HG02642 (cell line): ENCODE measurements at regions not wholly inside any gene's neighbourhood (a gene's known extent, or its start where the extent isn't known, plus 50 kb on each side); places are given as distances from the start of the nearest gene placed in this dataset.
"Not testable (repeated sequence)": the region's sequence is repeated elsewhere in the genome, so short reads cannot be mapped to it uniquely, and the experiment has no call there.

Experiments used
- ATAC-seq: cut with Tn5 transposase; IDR thresholded peaks from one replicate; pipeline ENCODE4 v1.9.1; 2021; ENCODE audit warnings: mild to moderate bottlenecking; ENCODE audit not compliant: unreplicated experiment, poor library complexity

DNA sequence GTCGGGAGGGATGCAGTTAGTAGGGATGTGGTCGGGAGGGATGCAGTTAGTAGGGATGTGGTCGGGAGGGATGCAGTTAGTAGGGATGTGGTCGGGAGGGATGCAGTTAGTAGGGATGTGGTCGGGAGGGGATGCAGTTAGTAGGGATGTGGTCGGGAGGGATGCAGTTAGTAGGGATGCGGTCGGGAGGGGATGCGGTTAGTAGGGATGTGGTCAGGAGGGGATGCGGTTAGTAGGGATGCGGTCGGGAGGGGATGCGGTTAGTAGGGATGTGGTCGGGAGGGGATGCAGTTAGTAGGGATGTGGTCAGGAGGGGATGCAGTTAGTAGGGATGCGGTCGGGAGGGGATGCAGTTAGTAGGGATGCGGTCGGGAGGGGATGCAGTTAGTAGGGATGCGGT lies 96.2 kb downstream of the BDH1 start:
- ATAC-seq, result not testable (repeated sequence)

- no peak for ATAC-seq
Measured at GRCh38 chr3:197458906-197459470, 96.8 kb downstream of the BDH1 start.

DNA sequence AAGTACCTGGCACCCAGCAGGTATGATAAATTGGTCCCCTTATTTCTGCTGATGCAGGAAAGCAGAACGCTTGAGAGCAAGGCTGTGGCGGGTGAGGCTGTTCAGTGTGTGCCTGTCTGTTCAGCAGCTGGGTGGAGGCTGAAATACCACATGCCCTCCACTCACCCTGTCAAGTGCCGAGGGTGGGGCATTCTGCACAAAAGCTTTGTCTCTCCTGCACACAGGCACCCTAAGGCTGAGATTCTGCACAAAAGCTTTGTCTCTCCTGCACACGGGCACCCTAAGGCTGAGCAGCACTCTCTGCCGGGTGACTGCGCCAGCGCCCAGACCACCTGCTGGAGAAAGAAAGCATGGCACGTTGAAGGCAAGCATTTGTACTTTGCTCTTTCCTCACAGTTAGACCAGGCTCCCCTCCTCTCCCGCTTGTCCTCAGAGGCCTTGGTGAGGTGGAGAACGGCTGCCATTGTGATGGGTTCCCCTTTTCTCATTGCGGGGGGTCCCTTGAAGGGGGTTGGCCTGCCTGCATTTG lies 97.5 kb downstream of the BDH1 start:
- peak; percentile 55 for ATAC-seq

GRCh38 chr3:197456261-197457091 lies 99.3 kb downstream of the BDH1 start:
- ATAC-seq, result peak; percentile 63

DNA sequence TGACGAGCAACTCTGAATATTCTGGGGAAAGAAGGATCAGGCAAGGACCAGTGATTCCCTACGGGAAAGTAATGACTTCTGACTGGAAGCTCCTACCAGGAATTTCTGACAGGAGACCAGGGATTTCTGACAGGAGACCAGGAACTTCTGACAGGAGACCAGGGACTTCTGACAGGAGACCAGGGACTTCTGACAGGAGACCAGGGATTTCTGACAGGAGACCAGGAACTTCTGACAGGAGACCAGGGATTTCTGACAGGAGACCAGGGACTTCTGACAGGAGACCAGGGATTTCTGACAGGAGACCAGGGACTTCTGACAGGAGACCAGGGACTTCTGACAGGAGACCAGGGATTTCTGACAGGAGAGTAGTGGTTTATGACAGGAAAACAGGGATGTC lies 100.9 kb downstream of the BDH1 start:
- ATAC-seq, result not testable (repeated sequence)

DNA sequence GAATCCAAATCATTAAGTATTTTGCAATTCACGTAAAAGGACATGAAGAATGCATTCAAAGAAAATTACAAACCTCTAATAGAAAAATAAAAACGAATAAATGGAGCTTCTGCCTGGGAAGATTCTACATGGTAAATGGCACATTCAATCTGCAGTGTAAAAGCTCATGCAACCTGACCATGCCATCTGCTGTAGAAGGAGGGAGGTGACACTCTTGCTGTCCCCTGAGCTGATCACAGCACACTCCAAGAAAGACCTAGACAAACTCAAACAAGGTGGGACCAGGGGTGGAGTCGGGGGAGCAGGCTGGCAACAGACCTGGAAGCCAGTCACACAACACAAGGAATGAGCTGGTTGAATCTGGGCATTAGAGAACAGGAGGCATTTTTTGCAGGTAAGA lies 101.8 kb downstream of the BDH1 start:
- no peak for ATAC-seq

GRCh38 chr3:197450810-197451209 lies 105.0 kb downstream of the BDH1 start:
- ATAC-seq, result no peak

GRCh38 chr3:197450308-197450707 lies 105.5 kb downstream of the BDH1 start:
- ATAC-seq, result no peak

DNA sequence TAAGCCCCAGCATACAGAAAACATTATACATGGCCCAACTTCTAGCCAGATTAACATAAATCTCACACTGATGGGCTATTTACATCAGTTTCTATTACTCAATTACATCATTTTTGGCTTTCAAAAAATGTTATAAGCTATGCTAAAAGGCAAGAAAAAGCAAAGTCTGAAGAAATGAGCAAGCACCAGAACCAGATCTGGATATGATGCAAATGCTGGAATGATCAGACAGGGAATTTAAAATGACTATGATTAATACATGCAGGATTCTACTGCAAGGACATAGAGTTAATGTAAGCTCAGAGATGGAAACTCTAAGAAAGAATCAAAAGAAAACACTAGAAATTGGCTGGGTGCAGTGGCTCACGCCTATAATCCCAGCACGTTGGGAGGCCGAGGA lies 106.6 kb downstream of the BDH1 start:
- not testable (repeated sequence) for ATAC-seq

- not testable (repeated sequence) for ATAC-seq
Measured at GRCh38 chr3:197447781-197448180, 108.0 kb downstream of the BDH1 start.

DNA sequence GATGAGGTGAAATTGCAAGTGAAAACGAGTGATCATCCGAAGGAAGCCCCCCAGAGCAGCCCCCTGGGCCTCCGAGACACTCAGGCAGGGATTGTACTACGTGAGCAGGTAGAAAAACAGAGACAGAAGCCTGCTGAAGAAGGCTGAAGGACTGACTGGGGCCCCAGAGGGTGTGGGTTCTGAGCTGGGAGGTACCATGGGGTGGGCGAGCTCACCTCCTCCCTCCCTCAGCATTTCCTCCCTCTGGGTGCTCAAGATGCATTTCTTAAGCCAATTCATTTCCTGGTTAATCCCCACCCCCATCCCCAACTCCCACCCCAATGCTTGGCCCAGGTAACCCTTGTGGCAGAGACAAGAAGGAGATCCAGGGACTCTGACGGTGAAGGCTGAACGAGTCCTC lies 108.7 kb downstream of the BDH1 start:
- ATAC-seq, result no peak

GRCh38 chr3:197446700-197447056 lies 109.1 kb downstream of the BDH1 start:
- ATAC-seq, result no peak

DNA sequence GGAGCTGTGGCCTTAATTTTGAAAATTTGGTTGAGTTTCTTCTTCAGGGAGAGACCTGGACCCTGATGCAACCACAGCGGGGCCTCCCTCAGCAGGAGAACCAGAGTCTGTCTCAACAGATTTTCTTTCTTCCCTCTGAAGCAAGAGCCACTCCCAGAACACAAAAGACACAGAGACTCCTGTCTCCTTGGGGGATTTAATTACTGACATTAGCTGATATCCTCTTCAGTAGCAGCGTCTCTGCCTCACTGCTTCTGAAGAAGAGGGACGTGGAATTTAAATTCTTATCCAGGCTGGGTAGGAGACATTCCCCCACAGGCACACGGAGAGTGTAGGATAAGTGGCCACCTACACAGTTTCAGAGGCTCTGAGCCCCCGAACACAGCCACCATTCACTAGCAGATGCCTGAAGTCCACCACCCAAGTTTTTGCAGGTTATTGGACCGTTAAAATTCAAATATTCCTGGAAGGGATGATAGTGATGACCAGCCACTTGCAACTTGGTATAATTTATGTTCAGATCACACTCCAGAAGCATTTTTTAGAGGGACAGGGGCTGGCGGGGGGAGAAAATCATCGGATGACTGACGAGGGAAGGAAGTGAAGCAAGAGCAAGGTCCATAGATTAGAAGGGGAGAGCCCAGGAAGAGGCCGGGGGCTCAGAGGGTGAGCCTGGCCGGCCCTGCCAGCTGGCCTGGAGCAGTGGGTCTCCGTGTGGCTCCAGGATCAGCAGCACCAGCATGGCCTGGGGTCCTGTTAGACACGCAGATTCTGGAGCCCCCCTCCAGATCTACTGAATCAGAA lies 109.7 kb downstream of the BDH1 start:
- no peak for ATAC-seq

- ATAC-seq, result no peak
Measured at GRCh38 chr3:197444793-197445379, 110.9 kb downstream of the BDH1 start.

GRCh38 chr3:197443506-197443905 lies 112.3 kb downstream of the BDH1 start:
- no peak for ATAC-seq

DNA sequence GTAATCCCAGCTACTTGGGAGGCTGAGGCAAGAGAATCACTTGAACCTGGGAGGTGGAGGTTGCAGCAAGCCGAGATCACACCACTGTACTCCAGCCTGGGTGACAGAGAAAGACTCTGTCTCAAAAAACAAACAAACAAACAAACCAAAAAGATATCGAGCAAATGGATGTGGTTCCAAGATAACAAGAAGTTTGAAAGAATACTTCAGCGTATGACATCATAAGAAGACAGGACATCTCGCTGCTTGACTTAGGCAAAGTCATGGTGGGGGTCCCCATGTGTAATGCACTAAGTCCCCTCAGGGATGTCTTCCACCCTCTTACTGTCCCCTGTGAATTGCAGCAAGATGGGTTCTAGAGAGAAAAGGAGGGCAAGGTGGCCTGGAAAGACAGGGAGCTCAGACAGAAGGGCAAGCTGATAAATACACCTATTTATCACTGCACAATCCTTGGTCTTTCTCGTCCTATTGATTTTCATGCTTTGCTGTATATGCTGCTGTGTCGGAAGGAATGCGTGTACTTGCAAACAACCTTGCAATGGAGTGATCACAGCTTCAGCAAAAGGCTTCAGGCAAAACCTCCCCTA lies 115.0 kb downstream of the BDH1 start:
- ATAC-seq, result no peak

- no peak for ATAC-seq
Measured at GRCh38 chr3:197438906-197439305, 116.9 kb downstream of the BDH1 start.

- ATAC-seq, result no peak
Measured at GRCh38 chr3:197435426-197435825, 120.3 kb downstream of the BDH1 start.

- no peak for ATAC-seq
Measured at GRCh38 chr3:197434830-197435229, 120.9 kb downstream of the BDH1 start.

DNA sequence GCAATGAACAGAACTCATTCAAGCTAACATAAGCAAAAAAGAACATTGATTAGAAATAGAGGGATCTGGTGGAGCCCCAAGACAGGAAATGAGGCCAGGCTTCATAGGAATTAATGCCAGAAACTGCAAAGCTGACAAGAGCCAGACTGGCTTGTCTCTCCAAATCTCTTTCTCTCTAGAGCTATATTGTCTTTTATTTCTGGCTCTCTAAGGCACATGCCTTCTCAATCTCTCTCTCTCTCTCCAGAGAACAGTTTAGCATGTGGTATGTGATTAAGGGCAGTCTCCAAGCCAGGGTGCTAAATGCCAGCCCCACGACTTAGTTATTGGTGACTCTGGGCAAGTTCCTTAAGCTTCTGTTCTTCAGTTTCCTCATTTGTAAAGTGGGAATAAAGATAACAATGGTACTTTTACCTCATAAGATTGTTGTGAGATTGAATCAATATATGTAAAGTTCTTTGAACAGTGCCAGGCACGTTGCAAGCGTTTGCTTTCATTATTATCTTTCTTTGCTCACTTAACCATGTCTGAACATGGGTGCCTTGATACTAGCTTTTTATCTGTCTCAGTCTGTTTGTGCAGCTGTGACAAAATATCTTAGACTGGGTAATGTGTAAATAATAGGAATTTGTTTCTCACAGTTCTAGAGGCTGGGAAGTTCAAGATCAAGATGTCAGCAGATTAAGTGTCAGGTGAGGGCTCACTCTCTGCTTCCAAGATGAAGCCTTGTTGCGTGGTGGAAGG lies 123.2 kb downstream of the BDH1 start:
- ATAC-seq, result no peak
